ENCODE measurements at regions not wholly inside any gene's neighbourhood (a gene's known extent, or its start where the extent isn't known, plus 50 kb on each side); places are given as distances from the start of the nearest gene placed in this dataset.

- DNase-seq (ENCODE audit: low read depth) = no peak
These were observed 804.3 kb downstream of the RNF144A start for GRCh38 chr2:7721413-7721995.

DNA sequence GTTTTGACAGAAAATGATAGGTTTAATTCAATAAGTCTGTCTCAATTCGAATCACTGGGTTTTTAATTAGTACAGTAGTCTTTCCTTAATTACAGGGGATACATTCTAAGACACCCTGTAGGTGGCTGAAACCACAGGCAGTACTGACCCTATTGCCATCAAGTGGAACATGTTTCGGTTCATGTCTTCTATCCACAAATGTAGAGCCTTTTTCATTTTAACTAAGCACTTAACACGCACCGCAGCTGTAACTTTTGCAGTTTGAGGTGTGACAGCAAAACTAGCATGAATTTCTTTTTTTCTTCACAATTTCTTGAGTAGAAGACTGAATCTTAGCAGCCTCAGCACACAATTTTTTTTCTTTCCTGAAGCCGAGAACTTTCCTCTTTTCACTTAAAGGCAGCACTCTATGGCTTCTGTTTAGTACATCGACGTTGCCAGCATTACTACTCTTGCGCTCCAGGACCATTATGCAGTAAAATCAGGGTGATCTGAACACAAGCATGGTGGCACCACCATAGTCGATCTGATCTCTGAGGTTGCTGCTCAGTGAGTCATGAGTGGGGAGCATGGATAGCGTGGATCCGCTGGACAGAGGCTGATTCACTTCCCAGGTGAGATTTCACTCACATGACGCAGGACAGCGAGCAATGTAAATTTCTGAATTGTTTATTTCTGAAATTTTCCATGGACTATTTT lies 805.1 kb downstream of the RNF144A start:
- no peak for DNase-seq (ENCODE audit: low read depth)

GRCh38 chr2:7724336-7724735 lies 807.1 kb downstream of the RNF144A start:
- DNase-seq (ENCODE audit: low read depth) = no peak

DNA sequence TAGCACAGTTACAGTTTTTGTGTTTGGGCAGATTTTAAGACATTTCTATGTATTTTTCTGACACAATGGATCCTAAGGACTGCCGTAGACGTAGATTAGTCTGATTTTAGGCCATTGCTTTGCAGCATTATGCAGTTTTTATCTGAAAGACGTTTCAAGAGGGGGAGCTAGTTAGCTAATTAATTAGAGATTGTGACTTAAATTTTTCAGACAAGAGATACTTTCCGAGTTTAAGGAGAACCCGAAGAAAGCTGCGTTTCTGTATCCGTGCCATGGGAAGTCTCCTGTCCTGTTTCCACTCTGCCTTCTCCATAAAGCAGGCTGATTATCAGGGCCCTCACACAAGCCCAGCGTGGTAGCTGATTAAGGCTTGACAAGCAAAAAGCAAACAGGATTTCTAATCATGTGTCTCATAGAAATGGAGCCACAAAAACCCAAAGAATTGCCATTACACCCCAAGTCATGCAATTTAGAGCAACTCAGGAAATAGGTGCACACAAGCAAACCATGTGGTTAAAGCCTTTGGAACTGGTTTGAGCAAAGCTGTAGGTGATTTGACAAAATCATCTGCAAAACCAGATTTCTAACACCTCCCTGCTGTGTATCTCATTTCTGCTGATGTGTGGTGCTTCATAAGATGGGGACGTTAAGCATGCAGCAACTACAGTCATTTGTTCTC lies 808.1 kb downstream of the RNF144A start:
- no peak for DNase-seq (ENCODE audit: low read depth)

DNA sequence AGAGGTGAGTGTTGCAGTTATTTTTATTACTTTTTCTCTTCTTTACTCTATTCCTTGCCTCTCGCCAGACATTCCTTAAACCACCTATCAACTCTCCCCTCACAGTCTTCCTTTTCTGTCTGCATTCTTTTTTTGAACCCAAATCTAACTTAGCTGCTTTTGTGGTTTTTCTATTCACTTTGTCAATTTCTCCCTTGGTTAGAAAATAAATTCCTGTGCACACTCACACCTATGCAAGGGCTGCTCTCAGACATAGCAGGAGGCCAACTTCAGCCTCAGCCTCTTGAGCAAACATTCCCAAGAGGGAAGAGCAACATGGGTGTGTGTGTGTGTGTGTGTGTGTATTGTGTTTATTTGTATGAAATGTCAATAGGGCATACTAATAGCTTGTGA lies 808.6 kb downstream of the RNF144A start:
- DNase-seq (ENCODE audit: low read depth) = no peak

DNA sequence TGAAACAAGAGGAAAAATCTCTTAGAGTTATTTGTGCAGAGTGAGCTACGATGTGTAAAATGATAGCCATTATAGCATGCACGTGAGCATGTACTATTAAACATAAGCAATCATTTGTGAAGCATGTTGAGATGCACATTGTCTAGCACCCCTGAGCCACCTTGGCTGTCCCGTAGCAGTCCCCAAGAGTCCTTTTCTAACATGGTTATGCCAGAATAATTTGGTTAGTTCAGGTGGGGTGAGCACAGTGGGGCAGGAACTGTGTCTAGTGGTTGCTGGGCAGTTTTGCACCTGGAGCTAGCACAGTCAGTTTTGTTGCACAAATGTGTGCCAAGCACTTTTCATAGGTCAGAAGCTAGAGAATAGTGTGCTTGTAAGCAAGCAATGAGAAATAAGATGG lies 809.8 kb downstream of the RNF144A start:
- no peak for DNase-seq (ENCODE audit: low read depth)

GRCh38 chr2:7728388-7728787 lies 811.2 kb downstream of the RNF144A start:
- DNase-seq (ENCODE audit: low read depth) = no peak

- DNase-seq (ENCODE audit: low read depth) = no peak
These were observed 813.2 kb downstream of the RNF144A start for GRCh38 chr2:7730449-7730848.

DNA sequence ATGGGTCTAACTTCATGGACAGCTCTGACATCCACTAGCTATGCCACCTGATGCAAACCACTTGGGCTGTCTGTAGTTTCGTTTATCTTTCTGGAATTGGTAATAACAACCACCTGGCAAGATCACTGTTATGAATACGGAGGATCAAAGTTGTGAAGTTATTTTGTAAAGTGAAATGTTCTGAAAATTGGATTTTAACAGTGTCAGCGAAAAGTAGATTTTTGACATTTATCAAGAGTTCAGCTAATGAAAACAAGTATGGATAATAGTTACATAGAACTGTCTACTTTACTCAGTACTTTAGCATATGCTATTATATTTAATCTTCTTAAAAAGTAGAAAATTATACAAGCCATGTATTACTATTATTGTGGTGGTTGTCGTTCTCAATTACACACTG lies 813.8 kb downstream of the RNF144A start:
- no peak for DNase-seq (ENCODE audit: low read depth)

DNA sequence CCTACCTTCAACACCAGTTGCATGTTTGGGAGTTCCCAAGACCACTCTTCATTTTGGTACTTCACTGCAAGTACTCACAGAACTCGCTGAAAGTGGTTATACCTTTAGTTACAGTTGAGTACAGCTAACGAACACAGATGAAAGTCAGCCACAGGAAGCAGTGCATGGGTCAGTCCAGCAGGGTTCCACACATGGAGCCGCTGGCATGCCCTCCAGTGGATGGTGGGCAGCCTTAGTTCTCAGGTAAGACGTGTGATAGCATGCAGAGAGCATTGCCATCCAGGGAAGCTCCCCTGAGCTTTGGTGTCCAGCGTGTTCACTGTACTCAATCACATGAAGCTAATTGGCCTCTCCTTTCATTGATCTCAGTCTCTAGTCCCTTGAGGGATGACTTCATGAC lies 815.3 kb downstream of the RNF144A start:
- no peak for DNase-seq (ENCODE audit: low read depth)

- no peak for DNase-seq (ENCODE audit: low read depth)
These were observed 819.6 kb downstream of the RNF144A start for GRCh38 chr2:7736646-7737305.

GRCh38 chr2:7738596-7738995 lies 821.4 kb downstream of the RNF144A start:
- DNase-seq (ENCODE audit: low read depth) = no peak

- DNase-seq (ENCODE audit: low read depth) = no peak
These were observed 822.9 kb downstream of the RNF144A start for GRCh38 chr2:7740114-7740513.

GRCh38 chr2:7742301-7742700 lies 825.1 kb downstream of the RNF144A start:
- DNase-seq (ENCODE audit: low read depth) = no peak

DNA sequence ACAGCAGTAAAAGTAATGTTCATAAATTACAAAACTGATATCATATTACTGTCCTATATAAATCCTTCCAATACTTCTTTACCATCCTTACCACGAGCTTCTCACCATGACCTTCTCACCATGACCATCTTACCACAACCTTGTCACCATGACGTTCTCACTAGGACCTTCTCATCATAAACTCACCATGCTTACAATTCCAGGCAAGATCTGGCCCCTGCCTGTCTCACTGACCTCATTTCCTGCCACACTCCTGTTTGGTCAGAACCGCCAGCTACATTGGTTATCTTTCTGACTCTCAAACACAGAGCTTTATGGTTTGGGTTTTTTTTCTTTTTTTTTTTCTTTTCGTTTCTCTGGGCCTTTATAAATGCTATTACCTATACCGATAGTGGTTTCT lies 827.6 kb downstream of the RNF144A start:
- no peak for DNase-seq (ENCODE audit: low read depth)

DNA sequence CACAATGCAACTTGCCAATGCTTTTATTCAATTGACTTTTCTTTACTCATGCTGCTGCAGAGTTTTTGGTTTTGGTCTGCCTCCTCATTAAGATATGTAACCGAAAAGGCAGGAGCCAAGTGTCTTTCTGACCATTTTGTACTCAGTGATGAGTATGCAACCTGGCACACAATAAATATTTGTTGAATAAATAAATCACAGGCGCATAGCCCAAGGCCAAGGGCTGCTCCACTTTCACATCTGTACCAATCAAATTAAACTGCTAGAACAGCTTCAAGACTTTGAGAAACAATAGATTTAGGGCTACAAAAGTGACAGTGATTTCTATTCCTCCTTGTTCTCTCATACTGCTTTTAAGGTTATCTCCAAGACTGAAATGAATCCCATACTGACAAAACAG lies 828.2 kb downstream of the RNF144A start:
- DNase-seq (ENCODE audit: low read depth) = no peak

GRCh38 chr2:7748717-7749415 lies 831.7 kb downstream of the RNF144A start:
- DNase-seq (ENCODE audit: low read depth) = no peak

DNA sequence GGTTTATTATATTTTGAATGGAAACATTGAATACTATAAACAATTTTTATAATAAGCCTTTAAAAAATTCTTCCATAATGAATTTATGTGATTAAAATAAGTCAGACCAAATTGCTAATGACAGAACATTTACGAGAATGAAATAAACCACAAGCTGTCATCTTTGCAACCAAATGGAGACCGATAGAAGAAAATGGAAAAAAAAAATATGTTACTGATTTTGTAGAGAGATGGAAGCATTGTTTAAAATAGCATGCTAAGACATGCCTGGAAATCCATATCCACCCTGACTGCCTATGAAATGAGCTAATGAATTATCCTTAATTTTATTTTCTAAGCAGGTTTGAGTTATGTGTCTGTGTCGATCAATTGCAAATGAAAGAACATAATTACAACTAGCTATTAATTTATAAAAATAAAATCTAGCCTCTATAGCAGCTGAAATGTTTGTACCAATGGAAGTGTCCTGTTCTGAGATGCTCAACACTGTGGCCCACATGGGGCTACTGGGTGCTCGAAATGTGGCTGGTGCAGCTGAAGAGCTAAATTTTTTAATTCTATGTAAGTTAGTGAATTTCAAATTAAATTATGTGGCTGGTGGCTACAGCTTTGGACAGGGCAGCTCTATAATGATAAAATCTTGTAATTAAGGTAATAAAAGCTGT lies 832.8 kb downstream of the RNF144A start:
- DNase-seq (ENCODE audit: low read depth) = no peak

DNA sequence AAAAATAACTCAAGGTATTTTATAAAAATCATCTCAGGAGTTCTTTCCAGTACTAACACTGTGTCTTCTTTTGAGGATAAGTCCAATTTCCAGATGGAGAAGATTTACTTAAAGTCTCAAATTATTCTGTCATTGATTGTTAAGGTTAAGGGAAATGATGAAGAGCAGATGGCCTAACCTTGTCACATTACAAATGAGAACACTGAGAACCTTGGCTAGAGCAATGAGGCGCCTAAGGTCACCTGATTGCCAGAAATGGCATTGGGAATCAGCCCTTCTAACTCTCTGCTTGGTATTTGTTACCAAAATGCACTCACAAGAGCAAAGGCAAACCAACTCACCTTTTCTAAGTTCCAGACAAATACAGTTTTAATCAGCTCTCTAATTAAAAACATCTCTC lies 835.1 kb downstream of the RNF144A start:
- no peak for DNase-seq (ENCODE audit: low read depth)

DNA sequence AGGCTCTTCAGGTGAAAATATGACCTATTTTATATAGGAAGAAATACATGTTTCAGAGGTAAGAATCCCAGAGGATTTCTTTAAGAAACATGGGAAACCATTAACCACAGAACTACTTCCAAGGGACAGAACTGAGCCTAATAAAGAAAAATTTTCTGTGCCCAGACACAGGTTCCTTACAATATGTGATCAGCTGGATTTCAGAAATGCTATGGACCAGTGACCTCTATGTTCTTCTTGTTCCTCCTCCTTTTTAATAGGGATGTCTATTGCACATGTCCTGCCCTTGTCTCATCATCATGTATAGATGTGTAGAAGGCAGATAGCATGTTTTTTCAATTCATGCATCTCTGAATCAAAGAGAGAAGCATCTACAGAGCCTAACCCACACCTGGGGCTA lies 836.6 kb downstream of the RNF144A start:
- no peak for DNase-seq (ENCODE audit: low read depth)

- DNase-seq (ENCODE audit: low read depth) = no peak
These were observed 838.7 kb downstream of the RNF144A start for GRCh38 chr2:7755879-7756278.

Measured in activated T-cell treated with anti-CD3 and anti-CD28 coated beads for 1 hour (primary cell).